ENCODE measurements at regions not wholly inside any gene's neighbourhood (a gene's known extent, or its start where the extent isn't known, plus 50 kb on each side); places are given as distances from the start of the nearest gene placed in this dataset.

DNA sequence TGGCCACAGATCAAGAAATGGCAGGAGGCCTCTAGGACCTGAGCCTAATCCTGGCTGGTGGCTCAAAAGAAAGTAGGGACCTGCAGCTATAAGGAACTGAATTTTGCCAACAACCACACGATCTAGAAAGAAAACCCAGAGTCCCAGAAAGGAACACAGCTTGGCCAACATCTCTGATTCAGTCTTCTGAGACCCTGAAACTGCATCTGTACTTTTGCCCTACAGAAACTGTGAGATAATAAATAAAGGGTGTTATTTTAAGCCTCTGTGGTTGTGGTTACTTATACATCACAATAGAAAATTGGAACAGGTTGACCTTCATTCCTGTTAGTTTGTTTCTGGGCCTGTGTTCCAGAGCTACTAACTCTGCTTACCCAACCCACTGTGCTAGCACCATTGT lies 356.8 kb upstream of the ST6GAL2 start:
- Histone ChIP-seq H3K4me1 (ENCODE audit: control insufficient read depth in 2 of 2, insufficient read depth in 2 of 2, low read length in 2 of 2) (no peaks in the 10 kb centered on the region), H3K9me3 (ENCODE audit: control insufficient read depth in 2 of 2, insufficient read depth in 1 of 2, low read length in 1 of 2) (no peaks in the 10 kb centered on the region), H3K36me3 (ENCODE audit: control insufficient read depth in 2 of 2, insufficient read depth in 2 of 2, low read length in 1 of 2) (no peaks in the 10 kb centered on the region), H3K4me3 (ENCODE audit: low read length in 2 of 2) (no peak overlapping the region), H3K27me3 (ENCODE audit: control insufficient read depth in 2 of 2, insufficient read depth in 1 of 2, low read length in 1 of 2) (no peaks in the 10 kb centered on the region), H3K27ac (ENCODE audit: low read depth in 1 of 2, low read length in 1 of 2) (no peak overlapping the region)
- no peak for DNase-seq (ENCODE audit: low read depth in 6 of 9, low spot score in 9 of 9)
- 77% methylated on average over 1 of the region's 1 CpG for WGBS

DNA sequence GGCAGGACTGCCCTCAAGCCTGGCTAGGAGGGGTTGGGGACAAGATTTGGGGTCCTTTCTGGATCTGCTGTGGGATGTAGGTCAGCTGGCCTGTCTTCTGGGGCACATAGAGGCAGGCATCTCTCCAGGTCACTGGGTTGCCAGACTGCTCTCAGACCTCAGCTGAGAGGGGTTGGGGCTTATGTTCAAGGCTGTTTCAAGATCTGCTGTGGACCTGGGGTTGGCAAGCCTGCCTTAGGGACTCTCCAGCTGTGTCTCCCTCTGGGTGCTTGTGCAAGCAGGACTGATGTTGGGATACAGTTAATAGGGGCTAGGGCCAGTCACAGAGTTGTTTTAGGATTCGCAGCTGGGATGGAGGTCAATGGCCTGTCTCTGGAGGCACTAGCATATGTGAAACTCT lies 363.0 kb upstream of the ST6GAL2 start:
- no peak for DNase-seq (ENCODE audit: low read depth in 6 of 9, low spot score in 9 of 9)
- H3K27ac ChIP-seq (ENCODE audit: low read depth in 1 of 2, low read length in 1 of 2) = no peak overlapping the region
- WGBS = 100% methylated on average over 1 of the region's 1 CpG

DNA sequence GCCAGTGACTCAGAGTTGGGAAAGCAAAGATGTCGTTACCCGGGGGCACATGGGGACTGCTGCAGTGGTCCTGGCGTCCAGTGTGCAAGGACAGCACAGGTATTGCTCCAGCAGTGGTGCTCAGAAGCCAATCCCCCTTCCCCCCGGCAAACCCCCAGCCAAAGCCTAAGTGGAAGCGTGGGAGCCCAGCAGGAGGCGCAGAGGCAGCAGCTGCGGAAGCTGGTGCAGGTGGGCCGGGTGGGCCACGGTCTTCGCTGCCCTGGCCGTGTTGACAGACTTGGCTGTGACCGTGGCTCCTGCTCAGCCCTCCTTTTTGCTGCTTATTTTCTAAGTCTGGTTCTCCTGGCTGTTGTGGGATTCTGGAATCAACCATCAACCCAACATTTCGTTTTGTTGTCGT lies 369.8 kb upstream of the ST6GAL2 start:
- Histone ChIP-seq H3K4me3 (ENCODE audit: low read length in 2 of 2) (no peak overlapping the region), H3K27me3 (ENCODE audit: control insufficient read depth in 2 of 2, insufficient read depth in 1 of 2, low read length in 1 of 2) (no peaks in the 10 kb centered on the region), H3K9me3 (ENCODE audit: control insufficient read depth in 2 of 2, insufficient read depth in 1 of 2, low read length in 1 of 2) (peaks cover 0 to 5% of the 10 kb centered on the region in 2 donors), H3K4me1 (ENCODE audit: control insufficient read depth in 2 of 2, insufficient read depth in 2 of 2, low read length in 2 of 2) (no peaks in the 10 kb centered on the region), H3K27ac (ENCODE audit: low read depth in 1 of 2, low read length in 1 of 2) (no peak overlapping the region), H3K36me3 (ENCODE audit: control insufficient read depth in 2 of 2, insufficient read depth in 2 of 2, low read length in 1 of 2) (no peaks in the 10 kb centered on the region)
- WGBS = 97% methylated on average over 14 of the region's 14 CpGs
- no peak for DNase-seq (ENCODE audit: low read depth in 6 of 9, low spot score in 9 of 9)

More for the DNA sequence above, 363.0 kb upstream of the ST6GAL2 start:
- H3K4me1 ChIP-seq (ENCODE audit: control insufficient read depth in 2 of 2, insufficient read depth in 2 of 2, low read length in 2 of 2) = no peaks in the 10 kb centered on the region
- no peak overlapping the region for H3K4me3 ChIP-seq (ENCODE audit: low read length in 2 of 2)
- H3K27me3 ChIP-seq (ENCODE audit: control insufficient read depth in 2 of 2, insufficient read depth in 1 of 2, low read length in 1 of 2) = no peaks in the 10 kb centered on the region
- no peaks in the 10 kb centered on the region for H3K9me3 ChIP-seq (ENCODE audit: control insufficient read depth in 2 of 2, insufficient read depth in 1 of 2, low read length in 1 of 2)
- H3K36me3 ChIP-seq (ENCODE audit: control insufficient read depth in 2 of 2, insufficient read depth in 2 of 2, low read length in 1 of 2) = no peaks in the 10 kb centered on the region

DNA sequence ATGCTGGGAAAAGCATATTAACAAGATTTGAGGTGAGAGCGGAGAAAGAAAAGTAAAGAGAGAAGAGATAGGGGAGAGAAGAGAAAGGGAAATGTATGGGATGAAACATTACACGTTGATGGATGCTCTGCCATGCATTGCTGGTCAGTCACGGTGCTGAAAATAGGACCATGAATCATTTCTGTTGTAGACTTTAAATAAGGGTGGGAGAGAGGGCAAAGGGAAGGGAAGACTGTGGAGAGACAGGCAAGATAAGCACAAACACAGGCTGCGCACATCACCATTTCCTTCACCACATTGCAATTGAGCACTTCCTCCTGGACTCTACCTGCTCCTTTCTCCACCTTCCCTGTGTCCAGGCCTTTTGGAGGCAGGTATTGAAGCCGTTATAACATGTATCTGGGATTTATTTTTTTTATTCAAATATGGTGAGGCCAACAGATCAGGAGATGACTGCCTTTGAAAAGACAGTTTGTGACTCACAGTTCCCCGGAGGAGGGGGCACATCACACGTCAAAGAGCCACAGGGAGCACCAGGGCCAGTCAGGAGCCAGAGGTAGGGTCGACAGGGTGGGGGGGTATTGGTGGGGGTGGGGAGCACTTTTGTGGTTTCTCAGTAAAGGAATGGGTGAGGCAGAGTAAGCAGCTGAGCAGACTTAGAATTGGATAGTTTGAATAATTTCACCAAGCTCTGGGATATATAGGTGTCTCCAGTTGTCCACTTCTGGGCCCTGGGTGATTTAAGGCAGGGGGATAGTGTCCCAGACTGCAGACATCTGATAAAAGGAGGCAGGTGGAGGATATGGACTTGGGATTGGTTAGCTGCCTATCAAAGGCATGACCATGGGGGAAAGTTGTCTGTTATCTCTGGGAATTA lies 372.8 kb upstream of the ST6GAL2 start:
- no peak overlapping the region for H3K4me3 ChIP-seq (ENCODE audit: low read length in 2 of 2)
- H3K9me3 ChIP-seq (ENCODE audit: control insufficient read depth in 2 of 2, insufficient read depth in 1 of 2, low read length in 1 of 2) = peaks cover 0 to 5% of the 10 kb centered on the region in 2 donors
- H3K27me3 ChIP-seq (ENCODE audit: control insufficient read depth in 2 of 2, insufficient read depth in 1 of 2, low read length in 1 of 2) = no peaks in the 10 kb centered on the region
- no peaks in the 10 kb centered on the region for H3K4me1 ChIP-seq (ENCODE audit: control insufficient read depth in 2 of 2, insufficient read depth in 2 of 2, low read length in 2 of 2)
- no peak overlapping the region for H3K27ac ChIP-seq (ENCODE audit: low read depth in 1 of 2, low read length in 1 of 2)
- no peak for DNase-seq (ENCODE audit: low read depth in 6 of 9, low spot score in 9 of 9)
- no peaks in the 10 kb centered on the region for H3K36me3 ChIP-seq (ENCODE audit: control insufficient read depth in 2 of 2, insufficient read depth in 2 of 2, low read length in 1 of 2)
- WGBS = 69% methylated on average over 8 of the region's 8 CpGs

DNA sequence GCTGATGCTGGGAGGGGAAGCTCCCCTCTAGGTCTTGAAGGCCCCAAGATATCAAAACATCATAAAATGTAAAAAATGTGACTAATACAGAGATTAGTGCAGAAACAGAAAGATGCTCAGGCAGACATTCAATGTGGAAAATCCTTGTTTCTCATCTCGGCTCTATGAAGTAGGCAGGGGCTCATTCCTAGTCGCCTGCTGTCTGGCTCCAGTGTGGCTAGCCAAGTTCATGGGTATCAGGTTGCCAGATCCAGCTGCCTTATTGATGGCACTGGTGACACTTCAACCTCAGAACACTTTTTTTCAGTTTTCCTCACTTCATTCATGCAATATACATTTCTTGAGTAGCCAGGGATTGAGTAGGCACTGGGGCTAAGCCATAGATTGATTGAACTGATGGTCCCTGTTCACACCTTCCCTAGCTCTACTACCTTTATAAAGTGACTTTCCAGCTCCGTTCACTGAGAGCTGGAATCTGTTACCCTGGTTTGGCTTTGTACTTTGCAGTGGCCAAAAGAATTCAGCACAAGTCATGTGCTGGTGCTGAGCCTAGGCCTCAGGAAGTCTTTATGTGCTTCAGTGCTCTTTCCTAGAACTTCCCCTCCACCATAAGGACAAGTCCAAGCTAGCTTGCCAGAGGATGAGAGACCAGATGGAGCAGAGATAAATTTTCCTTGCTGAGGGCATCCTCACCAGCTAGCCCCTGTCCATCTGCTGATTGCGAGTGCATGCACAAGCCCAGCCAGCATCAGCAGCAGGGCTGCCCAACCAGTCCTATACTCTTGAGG lies 373.6 kb upstream of the ST6GAL2 start:
- no peak for DNase-seq (ENCODE audit: low read depth in 6 of 9, low spot score in 9 of 9)
- Histone ChIP-seq H3K27me3 (ENCODE audit: control insufficient read depth in 2 of 2, insufficient read depth in 1 of 2, low read length in 1 of 2) (no peaks in the 10 kb centered on the region), H3K4me1 (ENCODE audit: control insufficient read depth in 2 of 2, insufficient read depth in 2 of 2, low read length in 2 of 2) (no peaks in the 10 kb centered on the region), H3K4me3 (ENCODE audit: low read length in 2 of 2) (no peak overlapping the region), H3K36me3 (ENCODE audit: control insufficient read depth in 2 of 2, insufficient read depth in 2 of 2, low read length in 1 of 2) (no peaks in the 10 kb centered on the region), H3K27ac (ENCODE audit: low read depth in 1 of 2, low read length in 1 of 2) (no peak overlapping the region), H3K9me3 (ENCODE audit: control insufficient read depth in 2 of 2, insufficient read depth in 1 of 2, low read length in 1 of 2) (peaks cover 0 to 5% of the 10 kb centered on the region in 2 donors)
- WGBS = 97% methylated on average over 4 of the region's 4 CpGs

DNA sequence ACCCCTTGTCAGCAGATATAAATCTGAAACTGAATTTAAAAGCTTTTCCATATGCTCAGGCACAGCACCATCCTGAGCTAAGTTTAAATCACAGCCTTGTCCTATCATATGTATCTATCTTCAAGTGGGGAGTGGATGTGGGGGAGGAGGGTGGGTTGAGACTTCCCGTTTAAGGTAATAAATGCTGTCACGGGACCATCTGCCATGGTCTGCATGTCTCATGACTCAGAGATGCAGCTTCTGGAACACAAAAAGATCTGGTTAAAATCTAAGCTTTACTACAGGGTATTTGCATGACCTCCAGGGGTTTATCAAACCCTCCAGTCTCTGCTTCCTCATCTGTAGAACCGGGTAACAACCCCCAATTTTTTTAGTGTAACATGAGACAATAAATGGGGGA lies 377.7 kb upstream of the ST6GAL2 start:
- Histone ChIP-seq H3K4me3 (ENCODE audit: low read length in 2 of 2) (no peak overlapping the region), H3K27me3 (ENCODE audit: control insufficient read depth in 2 of 2, insufficient read depth in 1 of 2, low read length in 1 of 2) (no peaks in the 10 kb centered on the region), H3K9me3 (ENCODE audit: control insufficient read depth in 2 of 2, insufficient read depth in 1 of 2, low read length in 1 of 2) (no peaks in the 10 kb centered on the region), H3K27ac (ENCODE audit: low read depth in 1 of 2, low read length in 1 of 2) (no peak overlapping the region), H3K36me3 (ENCODE audit: control insufficient read depth in 2 of 2, insufficient read depth in 2 of 2, low read length in 1 of 2) (no peaks in the 10 kb centered on the region), H3K4me1 (ENCODE audit: control insufficient read depth in 2 of 2, insufficient read depth in 2 of 2, low read length in 2 of 2) (no peaks in the 10 kb centered on the region)
- DNase-seq (ENCODE audit: low read depth in 6 of 9, low spot score in 9 of 9) = no peak
- 89% methylated on average over 3 of the region's 3 CpGs for WGBS

DNA sequence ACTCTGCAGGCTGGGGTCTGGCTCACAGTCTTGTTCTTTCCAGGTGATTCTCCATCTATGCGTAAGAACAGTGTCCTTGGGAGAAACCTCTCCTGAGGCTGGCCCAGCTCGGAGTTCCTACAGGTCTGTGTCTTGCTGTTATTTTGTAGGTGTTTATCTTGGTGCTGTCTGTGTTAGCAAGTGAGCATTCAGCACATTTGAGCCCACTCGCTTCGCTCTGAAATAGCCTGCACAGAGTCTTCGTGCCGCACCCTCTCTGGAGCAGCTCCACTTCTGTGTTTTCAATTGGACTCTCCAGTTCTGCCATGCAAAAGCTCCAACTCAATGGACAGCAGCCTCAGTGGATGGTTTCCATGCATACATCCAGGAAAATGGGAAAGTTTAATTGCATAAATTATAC lies 378.2 kb upstream of the ST6GAL2 start:
- H3K4me3 ChIP-seq (ENCODE audit: low read length in 2 of 2) = no peak overlapping the region
- WGBS = 94% methylated on average over 6 of the region's 6 CpGs
- no peak overlapping the region for H3K27ac ChIP-seq (ENCODE audit: low read depth in 1 of 2, low read length in 1 of 2)
- H3K36me3 ChIP-seq (ENCODE audit: control insufficient read depth in 2 of 2, insufficient read depth in 2 of 2, low read length in 1 of 2) = no peaks in the 10 kb centered on the region
- no peaks in the 10 kb centered on the region for H3K9me3 ChIP-seq (ENCODE audit: control insufficient read depth in 2 of 2, insufficient read depth in 1 of 2, low read length in 1 of 2)
- no peak for DNase-seq (ENCODE audit: low read depth in 6 of 9, low spot score in 9 of 9)
- H3K4me1 ChIP-seq (ENCODE audit: control insufficient read depth in 2 of 2, insufficient read depth in 2 of 2, low read length in 2 of 2) = no peaks in the 10 kb centered on the region
- H3K27me3 ChIP-seq (ENCODE audit: control insufficient read depth in 2 of 2, insufficient read depth in 1 of 2, low read length in 1 of 2) = no peaks in the 10 kb centered on the region

DNA sequence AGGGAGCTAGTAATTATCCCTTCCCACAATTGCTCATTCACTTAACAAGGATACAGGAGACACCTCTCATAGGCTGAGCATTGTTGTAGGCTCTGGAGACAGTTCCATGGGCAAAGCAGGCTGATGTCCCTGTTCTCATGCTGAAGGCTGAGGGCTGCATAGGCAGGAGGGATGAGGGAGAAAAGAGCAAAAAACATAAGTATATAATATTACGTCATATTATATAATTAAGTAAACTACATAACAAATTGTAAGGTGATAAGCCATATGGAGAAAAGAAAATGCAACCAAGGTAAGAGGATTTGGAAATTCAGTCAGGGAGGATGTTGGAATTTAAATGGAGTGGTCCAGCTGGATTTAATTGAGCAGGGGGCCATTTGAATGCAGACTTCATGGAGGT lies 380.6 kb upstream of the ST6GAL2 start:
- 98% methylated on average over 1 of the region's 1 CpG for WGBS
- DNase-seq (ENCODE audit: low read depth in 6 of 9, low spot score in 9 of 9) = no peak
- Histone ChIP-seq H3K27ac (ENCODE audit: low read depth in 1 of 2, low read length in 1 of 2) (no peak overlapping the region), H3K9me3 (ENCODE audit: control insufficient read depth in 2 of 2, insufficient read depth in 1 of 2, low read length in 1 of 2) (no peaks in the 10 kb centered on the region), H3K4me3 (ENCODE audit: low read length in 2 of 2) (no peak overlapping the region), H3K4me1 (ENCODE audit: control insufficient read depth in 2 of 2, insufficient read depth in 2 of 2, low read length in 2 of 2) (no peaks in the 10 kb centered on the region), H3K36me3 (ENCODE audit: control insufficient read depth in 2 of 2, insufficient read depth in 2 of 2, low read length in 1 of 2) (no peaks in the 10 kb centered on the region), H3K27me3 (ENCODE audit: control insufficient read depth in 2 of 2, insufficient read depth in 1 of 2, low read length in 1 of 2) (no peaks in the 10 kb centered on the region)

DNA sequence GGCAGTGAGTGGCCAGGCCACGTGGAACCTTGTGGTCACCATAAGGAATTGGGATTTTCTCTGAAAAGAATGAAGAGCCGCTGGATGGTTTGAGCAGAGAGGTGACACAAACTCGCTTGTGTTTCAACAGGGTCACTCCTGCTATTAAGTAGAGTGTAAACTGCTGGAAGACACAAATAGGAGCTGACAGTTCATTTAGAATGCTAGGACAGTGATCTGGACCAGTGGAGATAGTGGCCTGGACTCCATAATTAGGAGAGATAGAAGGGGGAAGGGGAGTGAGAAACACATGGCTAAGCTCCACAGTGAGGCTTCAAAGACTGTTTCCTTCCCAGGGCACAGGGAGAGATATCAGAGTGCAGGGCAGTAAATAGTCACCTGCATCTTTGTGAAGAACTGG lies 381.1 kb upstream of the ST6GAL2 start:
- H3K4me1 ChIP-seq (ENCODE audit: control insufficient read depth in 2 of 2, insufficient read depth in 2 of 2, low read length in 2 of 2) = no peaks in the 10 kb centered on the region
- no peak for DNase-seq (ENCODE audit: low read depth in 6 of 9, low spot score in 9 of 9)
- WGBS = 83% methylated on average over 3 of the region's 3 CpGs
- H3K27ac ChIP-seq (ENCODE audit: low read depth in 1 of 2, low read length in 1 of 2) = no peak overlapping the region
- H3K9me3 ChIP-seq (ENCODE audit: control insufficient read depth in 2 of 2, insufficient read depth in 1 of 2, low read length in 1 of 2) = no peaks in the 10 kb centered on the region
- H3K36me3 ChIP-seq (ENCODE audit: control insufficient read depth in 2 of 2, insufficient read depth in 2 of 2, low read length in 1 of 2) = no peaks in the 10 kb centered on the region
- H3K4me3 ChIP-seq (ENCODE audit: low read length in 2 of 2) = no peak overlapping the region
- H3K27me3 ChIP-seq (ENCODE audit: control insufficient read depth in 2 of 2, insufficient read depth in 1 of 2, low read length in 1 of 2) = no peaks in the 10 kb centered on the region

All from thymus (tissue), 11 donors.